HCT116 (cell line): ENCODE measurements at regions not wholly inside any gene's neighbourhood (a gene's known extent, or its start where the extent isn't known, plus 50 kb on each side); places are given as distances from the start of the nearest gene placed in this dataset.

Experiments
- ATAC-seq: fragments of 200-7000 bp; cut with Tn5 transposase; 2 replicates; pipeline ENCODE4 v1.9.1; 2020; ENCODE audit warnings: mild to moderate bottlenecking, moderate library complexity
- BruUV-seq: library from RNA; stranded (reverse); fragments of 400-500 nt; replicated peaks from 2 replicates; lab custom pipeline; 2021; lab: Mats Ljungman, UMichigan
- CTCF ChIA-PET: fragments of 300-600 bp; sonication (Branson Sonifier 250); formaldehyde crosslinking; loops from one replicate; lab custom pipeline; 2021; ENCODE audit warnings: antibody characterized with exemption; lab: Charles Lee
- POLR2A ChIA-PET: fragments of 300-600, 350-600 bp; sonication (Branson Sonifier 250); formaldehyde crosslinking; loops from one replicate; lab custom pipeline; 2021; ENCODE audit warnings: antibody characterized with exemption; lab: Charles Lee
- RAD21 ChIA-PET, 2 experiments: fragments of 300-600 bp; sonication (Branson Sonifier 250); formaldehyde crosslinking; loops; one replicate each; lab custom pipeline; 2023; ENCODE audit warnings: low total read pairs in 2 of 2; ENCODE audit not compliant: uncharacterized antibody in 2 of 2, unreplicated experiment in 2 of 2, low non-redundant PET in 1 of 2; lab: Charles Lee
- DNase-seq: peaks from one replicate; pipeline ENCODE4 v3.0.0-alpha.2; 2010; ENCODE audit warnings: low read depth, low spot score
- H2AFZ ChIP-seq: fragments of 200-600 bp; shearing (Covaris generic), sonication (generic); 2 replicates; pipeline ENCODE4 v1.6.1; 2017; ENCODE audit warnings: low read depth, mixed run types, mixed read lengths, antibody characterized with exemption, low read length; ENCODE audit not compliant: poor library complexity, severe bottlenecking
- H3K27ac ChIP-seq: 2 replicates; pipeline ENCODE4 v1.5.1; 2012; ENCODE audit warnings: low read depth, low read length
- H3K27me3 ChIP-seq: fragments of 200-600 bp; sonication (generic); 2 replicates; pipeline ENCODE4 v1.6.1; 2016; ENCODE audit warnings: mixed run types, low read length, mixed read lengths; ENCODE audit not compliant: insufficient read depth
- H3K36me3 ChIP-seq, 2 experiments: fragments of 200-500 bp in 1 of 2; fragments of 200-600 bp in 1 of 2; sonication (Bioruptor generic) in 1 of 2; sonication (generic) in 1 of 2; 2 replicates each; pipeline versions ENCODE4 v1.5.1 to v1.6.1; 2014 to 2016; ENCODE audit warnings: low read length in 2 of 2, inconsistent platforms in 1 of 2, mixed read lengths in 1 of 2, mixed run types in 1 of 2; ENCODE audit not compliant: insufficient read depth in 2 of 2, control insufficient read depth in 1 of 2
- H3K4me1 ChIP-seq, 2 experiments: fragments of 200-600 bp in 1 of 2; sonication (generic) in 1 of 2; 2 replicates each; pipeline versions ENCODE4 v1.5.1 to v1.6.1; 2012 to 2017; ENCODE audit warnings: low read length in 2 of 2, inconsistent platforms in 1 of 2, mild to moderate bottlenecking in 1 of 2, mixed read lengths in 1 of 2, mixed run types in 1 of 2, moderate library complexity in 1 of 2; ENCODE audit not compliant: insufficient read depth in 2 of 2, control insufficient read depth in 1 of 2
- H3K4me2 ChIP-seq: fragments of 200-600 bp; sonication (generic); 2 replicates; pipeline ENCODE4 v1.6.1; 2017; ENCODE audit warnings: mixed run types, low read length, mixed read lengths
- H3K4me3 ChIP-seq, 2 experiments: fragments of 200-600 bp in 1 of 2; sonication (generic) in 1 of 2; replicated peaks in 1 of 2; 2 replicates each; pipeline ENCODE4 v1.5.1; 2011 to 2016; ENCODE audit warnings: low read length in 2 of 2, control low read depth in 1 of 2, low read depth in 1 of 2, mild to moderate bottlenecking in 1 of 2, mixed read lengths in 1 of 2, mixed run types in 1 of 2
- H3K79me2 ChIP-seq: fragments of 200-600 bp; sonication (generic); 2 replicates; pipeline ENCODE4 v1.6.1; 2017; ENCODE audit warnings: mild to moderate bottlenecking, mixed run types, low read length, moderate library complexity, mixed read lengths; ENCODE audit not compliant: insufficient read depth
- H3K9ac ChIP-seq: fragments of 200-600 bp; sonication (generic); 2 replicates; pipeline ENCODE4 v1.6.1; 2016; ENCODE audit warnings: low read length, mixed read lengths
- H3K9me2 ChIP-seq: fragments of 200-600 bp; sonication (generic), shearing (Covaris generic); 2 replicates; pipeline ENCODE4 v1.6.1; 2017; ENCODE audit warnings: mixed run types, mild to moderate bottlenecking, moderate library complexity; ENCODE audit not compliant: insufficient read depth
- H3K9me3 ChIP-seq, 2 experiments: fragments of 200-500 bp in 1 of 2; fragments of 200-600 bp in 1 of 2; sonication (Bioruptor generic) in 1 of 2; sonication (generic) in 1 of 2; 2 replicates each; pipeline ENCODE4 v1.6.1; 2014 to 2017; ENCODE audit warnings: low read length in 2 of 2, mixed read lengths in 2 of 2, inconsistent platforms in 1 of 2, low read depth in 1 of 2, mild to moderate bottlenecking in 1 of 2, mixed run types in 1 of 2, moderate library complexity in 1 of 2; ENCODE audit not compliant: control insufficient read depth in 1 of 2, insufficient read depth in 1 of 2
- H4K20me1 ChIP-seq: fragments of 200-600 bp; sonication (generic), shearing (Covaris generic); 2 replicates; pipeline ENCODE4 v1.6.1; 2017; ENCODE audit warnings: mixed run types, mild to moderate bottlenecking, moderate library complexity; ENCODE audit not compliant: insufficient read depth
- CBX3 ChIP-seq: IDR thresholded peaks from 2 replicates; pipeline ENCODE4 v1.6.1; 2012; ENCODE audit warnings: low read depth
- CEBPB ChIP-seq: IDR thresholded peaks from 2 replicates; pipeline ENCODE4 v1.6.1; 2012; ENCODE audit warnings: low read depth
- EGR1 ChIP-seq: IDR thresholded peaks from 2 replicates; pipeline ENCODE4 v1.6.1; 2012; ENCODE audit warnings: low read depth
- ELF1 ChIP-seq: IDR thresholded peaks from 2 replicates; pipeline ENCODE4 v1.6.1; 2012; ENCODE audit warnings: low read depth, borderline replicate concordance
- EZH2 ChIP-seq: fragments of 200-600 bp; sonication (generic); IDR thresholded peaks from 2 replicates; pipeline ENCODE4 v1.6.1; 2017; ENCODE audit warnings: antibody characterized with exemption, mixed run types
- EZH2phosphoT487 ChIP-seq: fragments of 200-600 bp; IDR thresholded peaks from 2 replicates; pipeline ENCODE4 v1.6.1; 2018; ENCODE audit warnings: antibody characterized with exemption, borderline replicate concordance
- FOSL1 ChIP-seq: IDR thresholded peaks from 2 replicates; pipeline ENCODE4 v1.6.1; 2012; ENCODE audit warnings: low read depth
- JUND ChIP-seq: IDR thresholded peaks from 2 replicates; pipeline ENCODE4 v1.6.1; 2012
- POLR2AphosphoS5 ChIP-seq: IDR thresholded peaks from 2 replicates; pipeline ENCODE4 v1.6.1; 2011; ENCODE audit warnings: mild to moderate bottlenecking, low read depth, low read length, moderate library complexity
- SIN3A ChIP-seq: IDR thresholded peaks from 2 replicates; pipeline ENCODE4 v1.6.1; 2012; ENCODE audit warnings: low read depth
- SRF ChIP-seq: IDR thresholded peaks from 2 replicates; pipeline ENCODE4 v1.6.1; 2012; ENCODE audit warnings: low read depth
- TCF7L2 ChIP-seq: IDR thresholded peaks from 2 replicates; pipeline ENCODE4 v1.7.0; 2011; ENCODE audit warnings: borderline replicate concordance, inconsistent platforms; ENCODE audit not compliant: insufficient read depth, insufficient read length; ENCODE audit errors: extremely low read depth
- ZFX ChIP-seq: fragments of 450-650 bp; IDR thresholded peaks from 2 replicates; pipeline ENCODE4 v1.6.1; 2017
- ZNF274 ChIP-seq: fragments of 200-500 bp; sonication (Bioruptor generic); IDR thresholded peaks from 2 replicates; pipeline ENCODE4 v1.6.1; 2014; ENCODE audit warnings: mild to moderate bottlenecking, low read depth, low read length, inconsistent platforms
- intact Hi-C: fragments of 100-400 bp; cut with micrococcal nuclease; formaldehyde crosslinking; loops from 2 replicates; pipeline ENCODE4 v1.10.0; 2022
- TF ChIP-seq, protein P1 (sequence below): IDR thresholded peaks from 2 replicates; pipeline ENCODE4 v1.6.1; 2012
- TF ChIP-seq, protein P2 (sequence below): IDR thresholded peaks from 2 replicates; pipeline ENCODE4 v1.6.1; 2012; ENCODE audit warnings: low read depth

DNA sequence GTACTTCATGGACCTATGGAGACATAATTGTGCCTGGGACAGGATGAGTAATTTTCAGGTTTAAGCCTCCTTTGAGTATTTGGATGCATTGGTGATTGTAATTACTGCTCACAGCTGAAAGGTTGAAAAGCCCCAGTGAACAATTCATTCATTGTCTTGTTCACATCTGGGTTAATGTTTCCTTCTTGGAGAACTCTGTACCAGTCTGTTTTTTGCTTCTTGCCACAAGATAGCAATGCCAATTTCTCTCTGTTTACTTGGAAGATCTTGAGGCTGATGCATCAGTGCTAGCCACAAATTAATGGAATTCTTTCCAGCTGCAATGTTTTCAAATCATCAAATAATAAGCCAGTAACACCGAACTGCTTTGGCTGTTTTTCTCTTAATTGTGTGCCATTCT lies 207.8 kb downstream of the BMP2 start:
- H3K9me3 ChIP-seq = peaks cover 3 to 20% of the 10 kb centered on the region in 2 experiments; a peak in 2 of 4 replicates
- H3K27me3 ChIP-seq = no peaks in the 10 kb centered on the region
- no peak overlapping the region for H3K27ac ChIP-seq
- intact Hi-C loops = no loop called here
- ChIA-PET POLR2A (no interaction called here), RAD21 (no interaction called here), CTCF (no interaction called here)
- no peaks in the 10 kb centered on the region for H3K36me3 ChIP-seq
- no peaks in the 10 kb centered on the region for H3K9me2 ChIP-seq
- no peaks in the 10 kb centered on the region for H3K4me1 ChIP-seq
- H3K4me3 ChIP-seq = no peak overlapping the region
- no peaks in the 10 kb centered on the region for H3K79me2 ChIP-seq
- no peak overlapping the region for H3K9ac ChIP-seq
- TF ChIP-seq, protein P1, sequence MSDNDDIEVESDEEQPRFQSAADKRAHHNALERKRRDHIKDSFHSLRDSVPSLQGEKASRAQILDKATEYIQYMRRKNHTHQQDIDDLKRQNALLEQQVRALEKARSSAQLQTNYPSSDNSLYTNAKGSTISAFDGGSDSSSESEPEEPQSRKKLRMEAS = no peak
- ATAC-seq = no peak
- no peak for DNase-seq
- no peak overlapping the region for H3K4me2 ChIP-seq
- no peak overlapping the region for H2AFZ ChIP-seq
- H4K20me1 ChIP-seq = no peaks in the 10 kb centered on the region
- no TSS peak for BruUV-seq

DNA sequence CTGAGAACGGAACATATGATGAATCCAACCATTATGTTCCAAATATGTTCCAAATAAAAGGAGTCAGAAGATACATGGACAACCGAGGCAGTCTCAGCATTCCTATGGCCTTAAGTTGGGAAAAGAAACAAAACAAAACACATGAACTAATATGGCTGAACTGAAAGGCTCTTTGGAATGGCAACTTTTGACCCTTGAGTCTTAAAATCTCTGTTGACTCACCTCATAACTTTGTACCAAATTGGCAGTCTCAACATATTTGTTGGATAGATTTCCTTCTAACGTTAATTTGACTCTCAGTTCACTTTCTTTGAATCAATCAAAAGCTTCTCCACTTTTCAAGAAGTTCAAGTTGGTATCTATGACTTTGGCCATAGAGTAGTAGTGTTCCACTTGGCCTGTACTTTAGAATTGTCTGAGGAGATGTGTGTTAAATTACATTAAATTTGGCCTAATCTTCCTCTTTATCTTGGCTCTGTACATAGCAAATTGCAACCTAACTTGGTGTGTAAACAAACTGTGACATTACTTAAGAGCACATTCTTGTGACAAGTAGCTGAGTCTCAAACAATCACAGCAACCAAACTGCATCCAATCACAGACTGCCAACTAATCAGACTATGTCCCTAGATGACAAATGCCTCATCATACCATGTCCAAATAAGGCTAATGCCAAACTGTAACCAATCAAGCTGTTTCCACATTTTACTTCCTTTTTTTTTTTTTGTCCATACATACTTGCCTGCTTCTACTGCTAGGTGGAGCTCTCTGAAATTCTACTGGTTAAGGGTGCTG lies 208.8 kb downstream of the BMP2 start:
- intact Hi-C loops = no loop called here

More for the DNA sequence above, 208.8 kb downstream of the BMP2 start:
- Histone ChIP-seq H2AFZ (no peak overlapping the region), H3K4me1 (no peaks in the 10 kb centered on the region), H3K4me2 (no peak overlapping the region), H3K79me2 (no peaks in the 10 kb centered on the region), H3K27me3 (no peaks in the 10 kb centered on the region)
- no TSS peak for BruUV-seq
- no peak for DNase-seq
- no peak for ATAC-seq
- TF ChIP-seq, protein P1 = no peak
- TF ChIP-seq SRF = no peak
- no peak for TF ChIP-seq EZH2
- TF ChIP-seq SIN3A = no peak
- TF ChIP-seq FOSL1 = no peak
- TF ChIP-seq CBX3 = no peak
- TF ChIP-seq EGR1 = no peak
- TF ChIP-seq POLR2AphosphoS5 = no peak
- TF ChIP-seq ZFX = no peak
- TF ChIP-seq ELF1 = no peak
- no peak for TF ChIP-seq CEBPB
- TF ChIP-seq ZNF274 = no peak
- TF ChIP-seq JUND = no peak
- TF ChIP-seq EZH2phosphoT487 = no peak
- TF ChIP-seq, protein P2, sequence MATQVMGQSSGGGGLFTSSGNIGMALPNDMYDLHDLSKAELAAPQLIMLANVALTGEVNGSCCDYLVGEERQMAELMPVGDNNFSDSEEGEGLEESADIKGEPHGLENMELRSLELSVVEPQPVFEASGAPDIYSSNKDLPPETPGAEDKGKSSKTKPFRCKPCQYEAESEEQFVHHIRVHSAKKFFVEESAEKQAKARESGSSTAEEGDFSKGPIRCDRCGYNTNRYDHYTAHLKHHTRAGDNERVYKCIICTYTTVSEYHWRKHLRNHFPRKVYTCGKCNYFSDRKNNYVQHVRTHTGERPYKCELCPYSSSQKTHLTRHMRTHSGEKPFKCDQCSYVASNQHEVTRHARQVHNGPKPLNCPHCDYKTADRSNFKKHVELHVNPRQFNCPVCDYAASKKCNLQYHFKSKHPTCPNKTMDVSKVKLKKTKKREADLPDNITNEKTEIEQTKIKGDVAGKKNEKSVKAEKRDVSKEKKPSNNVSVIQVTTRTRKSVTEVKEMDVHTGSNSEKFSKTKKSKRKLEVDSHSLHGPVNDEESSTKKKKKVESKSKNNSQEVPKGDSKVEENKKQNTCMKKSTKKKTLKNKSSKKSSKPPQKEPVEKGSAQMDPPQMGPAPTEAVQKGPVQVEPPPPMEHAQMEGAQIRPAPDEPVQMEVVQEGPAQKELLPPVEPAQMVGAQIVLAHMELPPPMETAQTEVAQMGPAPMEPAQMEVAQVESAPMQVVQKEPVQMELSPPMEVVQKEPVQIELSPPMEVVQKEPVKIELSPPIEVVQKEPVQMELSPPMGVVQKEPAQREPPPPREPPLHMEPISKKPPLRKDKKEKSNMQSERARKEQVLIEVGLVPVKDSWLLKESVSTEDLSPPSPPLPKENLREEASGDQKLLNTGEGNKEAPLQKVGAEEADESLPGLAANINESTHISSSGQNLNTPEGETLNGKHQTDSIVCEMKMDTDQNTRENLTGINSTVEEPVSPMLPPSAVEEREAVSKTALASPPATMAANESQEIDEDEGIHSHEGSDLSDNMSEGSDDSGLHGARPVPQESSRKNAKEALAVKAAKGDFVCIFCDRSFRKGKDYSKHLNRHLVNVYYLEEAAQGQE = no peak
- no peak for TF ChIP-seq TCF7L2
- TF ChIP-seq, all 23 proteins: peak for 0
- Histone ChIP-seq H4K20me1 (no peaks in the 10 kb centered on the region), H3K9me3 (peaks cover 3 to 20% of the 10 kb centered on the region in 2 experiments; a peak in 2 of 4 replicates), H3K36me3 (no peaks in the 10 kb centered on the region), H3K27ac (no peak overlapping the region), H3K9ac (no peak overlapping the region), H3K4me3 (no peak overlapping the region), H3K9me2 (no peaks in the 10 kb centered on the region)
- ChIA-PET RAD21 (no interaction called here), CTCF (no interaction called here), POLR2A (no interaction called here)
